GM12891 (cell line): ENCODE measurements at regions not wholly inside any gene's neighbourhood (a gene's known extent, or its start where the extent isn't known, plus 50 kb on each side); places are given as distances from the start of the nearest gene placed in this dataset.

Experiments
- POLR2A ChIP-seq: IDR thresholded peaks from 2 replicates; pipeline ENCODE4 v1.6.1; 2011; ENCODE audit warnings: low read depth, low read length, control low read depth
- POLR2AphosphoS5 ChIP-seq: IDR thresholded peaks from 2 replicates; pipeline ENCODE4 v1.6.1; 2011; ENCODE audit warnings: low read depth, low read length, control low read depth

GRCh38 chr9:104997536-104997935, 69.6 kb upstream of the ABCA1 start:
- TF ChIP-seq POLR2AphosphoS5 (no peak), POLR2A (no peak)
